Stimulated activated CD8-positive, alpha-beta memory T cell treated with anti-CD3 and anti-CD28 coated beads, Interleukin-7, amount 100 ng/mL, for 1 hour (primary cell): ENCODE measurements at regions not wholly inside any gene's neighbourhood (a gene's known extent, or its start where the extent isn't known, plus 50 kb on each side); places are given as distances from the start of the nearest gene placed in this dataset.
"Not testable (repeated sequence)": the region's sequence is repeated elsewhere in the genome, so short reads cannot be mapped to it uniquely, and the experiment has no call there.

Experiments
- DNase-seq, 2 donors: peaks; one replicate each; pipeline ENCODE4 v3.0.0-alpha.2; 2020; ENCODE audit warnings: low read depth in 2 of 2

- DNase-seq, result no peak
Measured at GRCh38 chrX:45992402-45993123, 552.7 kb downstream of the ZNF674 start.

DNA sequence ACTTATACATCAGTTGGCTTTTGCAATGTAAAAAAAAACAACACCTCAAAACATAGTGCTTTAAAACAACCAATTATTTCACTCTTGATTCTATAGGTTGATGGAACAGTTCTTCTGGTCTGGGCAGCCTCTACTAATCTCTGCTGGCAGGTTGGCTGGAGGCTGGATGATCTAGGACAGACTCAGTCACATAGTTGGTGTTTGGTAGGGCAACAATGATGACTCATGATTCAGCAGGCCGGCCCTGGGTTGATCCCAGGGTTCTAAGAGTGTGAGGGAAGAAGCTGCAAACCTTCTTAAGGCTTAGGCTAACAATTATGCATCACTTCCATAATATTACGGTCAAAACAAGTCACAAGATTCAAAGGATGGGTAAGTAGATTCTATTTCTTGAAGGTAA, 558.2 kb downstream of the ZNF674 start:
- DNase-seq, result no peak

DNA sequence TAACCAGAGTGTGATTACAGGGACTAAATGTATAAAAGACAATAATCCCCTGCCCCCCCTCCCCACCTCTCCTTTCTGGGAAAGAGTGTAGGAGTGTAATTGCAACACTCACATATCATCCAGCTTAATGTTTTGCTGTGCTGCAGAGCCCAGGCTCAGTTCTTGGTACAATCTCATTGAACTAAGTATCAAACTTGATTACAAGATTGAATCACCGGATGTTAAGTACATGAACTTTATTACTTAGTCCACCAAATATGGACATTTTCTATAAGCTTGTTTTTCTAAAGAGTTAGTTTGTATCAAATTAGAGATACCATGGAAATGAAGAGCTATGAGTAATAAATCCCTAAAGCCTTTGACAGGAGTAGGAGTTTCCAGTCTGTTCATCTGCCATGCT, 559.1 kb downstream of the ZNF674 start:
- DNase-seq, result no peak

GRCh38 chrX:45982958-45983727, 562.1 kb downstream of the ZNF674 start:
- DNase-seq, result not testable (repeated sequence)

GRCh38 chrX:45980726-45981125, 564.5 kb downstream of the ZNF674 start:
- no peak for DNase-seq

- DNase-seq, result no peak
Measured at GRCh38 chrX:45975633-45976032, 569.6 kb downstream of the ZNF674 start.

DNA sequence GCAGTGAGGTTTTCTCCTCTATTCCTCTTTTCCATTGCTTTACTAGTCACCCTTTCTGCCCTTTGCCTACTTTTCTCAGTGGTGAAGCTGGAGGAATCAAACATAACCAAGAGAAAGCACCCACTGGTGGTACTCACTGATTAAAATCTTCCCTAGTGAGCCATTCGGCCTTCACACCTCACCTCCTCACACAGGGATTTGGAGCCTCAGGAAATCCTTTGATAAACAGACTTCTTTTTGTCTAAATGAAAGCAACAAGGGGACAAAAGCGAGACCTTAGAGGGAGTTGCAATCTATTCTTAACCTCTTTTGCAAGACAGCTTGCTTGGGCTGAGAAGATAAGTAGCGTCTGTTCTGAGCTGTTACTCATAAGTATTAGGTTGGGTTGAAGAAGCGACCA, 572.6 kb downstream of the ZNF674 start:
- DNase-seq, result no peak

GRCh38 chrX:45959567-45959966, 585.7 kb downstream of the ZNF674 start:
- DNase-seq, result no peak

DNA sequence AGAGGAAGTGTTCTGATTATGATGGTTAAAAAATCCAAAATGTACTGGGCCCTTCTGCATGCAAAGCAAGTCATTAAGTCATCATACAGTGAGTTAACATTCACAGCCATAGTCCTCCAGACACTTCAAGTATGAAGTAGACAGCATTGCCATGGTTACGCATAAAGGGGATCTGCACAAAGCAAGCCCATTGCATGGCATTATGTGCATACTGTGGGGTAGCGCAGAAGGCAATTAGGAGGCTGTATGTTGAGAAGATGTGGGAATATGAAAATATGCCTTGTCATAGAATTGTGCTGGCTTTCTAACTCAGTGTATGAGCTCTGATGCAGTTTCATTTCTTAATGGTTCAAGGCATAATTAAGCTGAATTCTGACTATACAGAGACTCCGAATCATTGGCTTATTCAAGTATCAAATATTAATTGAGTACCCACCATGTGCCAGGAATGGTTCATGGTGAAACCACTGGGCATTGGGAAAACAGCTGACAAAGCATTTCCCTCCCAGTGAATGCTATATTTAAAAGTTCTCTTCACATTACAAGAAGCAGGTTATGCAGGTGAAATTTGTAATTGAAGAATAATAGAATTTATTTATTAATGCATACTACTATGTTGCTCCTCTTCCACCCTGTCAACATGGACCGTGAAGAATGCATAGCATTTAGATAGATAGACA, 588.9 kb downstream of the ZNF674 start:
- DNase-seq, result no peak

GRCh38 chrX:45955661-45956060, 589.6 kb downstream of the ZNF674 start:
- DNase-seq, result no peak

DNA sequence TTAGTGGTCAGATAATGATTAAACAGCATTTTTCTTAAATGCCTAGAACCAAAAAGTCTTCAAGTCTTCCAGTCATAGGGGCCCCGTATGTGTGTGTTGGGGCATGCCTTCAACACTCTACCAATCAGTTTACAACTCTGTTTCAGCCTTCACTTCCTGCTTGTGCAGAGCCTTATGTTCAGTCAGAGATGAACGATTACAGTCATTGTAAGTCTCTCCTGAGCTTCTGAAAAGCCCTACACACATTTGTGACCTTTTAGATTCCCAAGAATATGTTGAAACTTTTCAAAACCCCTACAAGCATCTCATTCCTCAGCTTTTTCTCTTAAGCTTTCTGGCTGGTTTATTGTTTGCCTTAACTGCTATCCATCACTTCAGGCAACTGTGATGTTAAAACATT, 591.2 kb downstream of the ZNF674 start:
- no peak for DNase-seq

DNA sequence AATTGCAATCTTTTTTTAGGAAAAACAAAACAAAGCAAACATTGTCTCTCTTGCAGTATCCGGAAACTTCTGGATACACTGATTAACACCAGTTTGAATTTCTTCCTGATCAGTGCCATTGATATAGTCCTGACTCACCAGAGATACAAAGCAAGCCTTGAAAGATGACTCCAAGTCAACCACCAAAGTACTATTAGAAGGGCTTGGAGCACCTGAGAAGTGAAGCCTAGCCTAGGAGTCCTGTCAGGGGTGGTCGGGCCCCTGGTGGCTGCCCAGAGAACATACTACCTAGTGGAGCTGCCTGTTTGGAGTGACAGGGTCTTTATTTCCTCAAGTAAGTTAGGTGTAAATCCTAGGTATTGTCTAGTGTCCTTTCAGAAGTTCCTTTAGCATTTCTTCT, 593.2 kb downstream of the ZNF674 start:
- no peak for DNase-seq

DNA sequence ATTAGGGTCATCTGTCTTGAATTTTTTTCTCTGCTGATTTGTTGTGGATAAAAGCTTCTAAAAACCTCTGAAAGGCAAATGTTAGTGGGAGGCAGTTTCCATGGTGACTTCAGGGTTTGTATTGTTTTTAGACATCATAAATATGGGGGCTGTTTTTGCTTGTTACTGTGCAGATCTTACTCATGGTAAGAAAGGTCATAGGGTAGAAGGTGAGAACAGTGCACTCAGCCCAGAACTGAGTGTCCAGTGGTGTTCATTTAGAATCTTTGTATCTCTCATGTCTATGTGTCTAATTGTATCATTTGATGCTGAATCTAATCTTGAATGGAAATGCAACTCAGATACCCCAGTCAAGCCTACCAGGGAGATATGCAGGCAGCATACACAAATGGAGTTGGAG, 609.8 kb downstream of the ZNF674 start:
- DNase-seq, result no peak

DNA sequence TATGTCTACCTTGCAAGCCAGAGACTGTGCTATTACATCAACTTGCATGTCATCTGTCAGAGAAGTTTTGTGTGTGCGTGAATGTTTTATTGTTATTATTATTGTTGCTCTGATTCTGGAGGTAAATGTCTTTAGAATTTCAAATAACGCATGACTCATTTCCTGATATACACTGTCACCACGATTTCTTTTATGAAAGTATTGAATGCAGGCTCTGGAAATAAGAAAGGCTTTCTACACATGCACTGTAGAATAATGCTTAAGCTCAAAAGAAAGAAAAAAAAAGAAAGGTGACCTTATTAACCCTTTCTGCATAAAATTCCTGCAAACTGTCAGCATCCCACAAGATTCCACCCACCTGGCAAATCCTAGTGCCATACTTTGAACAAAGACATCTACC, 632.9 kb downstream of the ZNF674 start:
- DNase-seq, result no peak

- DNase-seq, result no peak
Measured at GRCh38 chrX:45907786-45908185, 637.4 kb downstream of the ZNF674 start.

DNA sequence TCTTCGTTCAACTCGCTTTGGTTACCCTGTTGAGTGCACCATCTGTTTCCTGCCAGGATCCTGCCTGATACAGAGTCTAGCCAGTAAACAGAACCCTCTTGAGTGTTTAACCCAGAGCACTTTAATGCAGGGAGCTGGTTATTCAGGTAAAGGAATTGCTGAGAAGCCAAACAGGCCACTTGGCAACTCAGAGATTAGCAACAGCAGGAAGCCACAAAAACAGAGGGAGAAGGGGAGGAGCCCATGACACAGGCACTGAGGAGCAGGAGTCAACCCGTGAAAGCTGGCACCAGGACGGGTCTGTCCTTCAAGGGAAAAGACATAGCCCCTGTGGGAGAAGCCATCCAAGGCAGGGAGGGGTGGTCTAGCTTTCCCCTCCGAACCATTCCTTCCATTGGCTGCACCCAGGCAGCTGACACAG, 641.4 kb downstream of the ZNF674 start:
- DNase-seq, result no peak

GRCh38 chrX:45900766-45901615, 644.2 kb downstream of the ZNF674 start:
- no peak for DNase-seq

DNA sequence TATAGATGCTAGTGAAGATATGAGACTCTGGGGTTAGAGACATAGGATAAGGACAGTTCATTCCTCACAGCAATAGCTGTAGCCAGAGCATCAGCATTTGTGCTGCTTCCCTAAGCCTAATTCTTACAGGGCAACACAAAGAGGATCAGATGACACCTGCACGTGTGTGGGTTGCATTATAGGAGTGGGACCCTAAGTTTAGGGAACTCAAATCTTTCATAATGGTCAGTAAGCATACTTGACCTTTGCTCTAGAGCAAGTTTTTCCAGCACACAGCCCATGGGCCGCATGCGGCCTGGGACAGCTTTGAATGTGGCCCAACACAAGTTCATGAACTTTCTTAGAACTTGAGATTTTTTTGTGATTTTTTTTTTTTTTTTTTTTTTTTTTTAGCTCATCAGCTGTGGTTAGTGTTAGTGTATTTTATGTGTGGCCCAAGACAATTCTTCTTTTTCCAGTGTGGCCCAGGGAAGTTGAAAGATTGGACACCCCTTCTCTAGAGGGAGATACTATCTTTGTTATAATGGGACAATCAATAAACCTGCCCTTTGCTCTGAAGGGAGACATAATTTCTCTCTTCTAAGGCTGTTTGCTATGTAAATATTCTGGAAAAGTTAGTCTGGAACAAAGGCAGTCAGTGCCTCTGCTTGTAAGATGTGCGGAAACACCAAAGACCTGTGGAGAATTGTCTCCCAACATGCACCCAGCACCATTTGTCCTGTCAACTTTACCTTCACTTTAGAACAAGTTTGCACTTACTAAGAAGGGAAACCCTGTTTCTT, 650.2 kb downstream of the ZNF674 start:
- no peak for DNase-seq

- no peak for DNase-seq
Measured at GRCh38 chrX:45889471-45889870, 655.8 kb downstream of the ZNF674 start.

DNA sequence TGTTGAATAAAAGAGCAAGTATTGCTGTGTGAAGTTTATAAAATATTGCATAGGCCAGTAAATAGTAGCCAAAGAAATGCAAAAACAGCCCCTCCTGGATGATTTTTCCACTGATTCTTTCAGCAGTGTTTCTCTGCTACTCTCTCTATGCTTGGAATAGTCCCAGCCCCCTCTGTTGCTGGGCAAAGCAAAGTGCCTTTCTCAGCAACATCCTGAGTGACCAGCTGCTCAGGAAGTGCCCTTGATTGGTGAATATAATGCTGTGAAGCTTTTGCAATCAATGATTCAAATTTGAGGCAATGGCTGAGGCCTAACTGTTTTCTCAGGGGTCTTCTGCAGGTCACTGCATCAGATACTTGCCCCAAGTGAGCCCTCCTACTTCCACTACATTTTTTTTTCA, 656.7 kb downstream of the ZNF674 start:
- no peak for DNase-seq

- no peak for DNase-seq
Measured at GRCh38 chrX:45885931-45886330, 659.3 kb downstream of the ZNF674 start.
